Kidney capillary endothelial cell (primary cell): ENCODE measurements at regions not wholly inside any gene's neighbourhood (a gene's known extent, or its start where the extent isn't known, plus 50 kb on each side); places are given as distances from the start of the nearest gene placed in this dataset.

Experiments
- DNase-seq: peaks from one replicate; pipeline ENCODE4 v3.0.0-alpha.2; 2018; ENCODE audit warnings: low spot score

DNA sequence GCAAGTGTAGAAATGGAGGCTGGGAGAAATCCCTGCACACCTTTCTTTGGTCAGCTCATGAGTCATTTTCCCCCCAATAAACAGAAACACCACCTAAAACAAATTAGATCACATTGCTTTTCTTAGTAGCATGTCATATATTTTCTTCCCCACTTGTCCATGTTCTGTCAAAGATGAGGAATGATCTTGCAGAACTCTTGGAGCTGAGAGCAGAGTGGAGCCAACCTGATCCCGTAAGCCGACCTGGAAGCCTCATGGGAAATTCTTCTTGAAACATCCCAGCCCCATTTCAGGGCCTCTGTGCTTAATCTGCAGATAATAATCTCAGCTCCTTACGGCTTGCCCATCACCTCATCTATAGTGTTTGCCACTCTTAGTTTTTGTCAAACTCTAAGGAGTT is 284.6 kb upstream of the ELAC2 start:
- DNase-seq, result no peak

- DNase-seq, result no peak
Observed at GRCh38 chr17:13297183-13297582, 279.4 kb upstream of the ELAC2 start.

DNA sequence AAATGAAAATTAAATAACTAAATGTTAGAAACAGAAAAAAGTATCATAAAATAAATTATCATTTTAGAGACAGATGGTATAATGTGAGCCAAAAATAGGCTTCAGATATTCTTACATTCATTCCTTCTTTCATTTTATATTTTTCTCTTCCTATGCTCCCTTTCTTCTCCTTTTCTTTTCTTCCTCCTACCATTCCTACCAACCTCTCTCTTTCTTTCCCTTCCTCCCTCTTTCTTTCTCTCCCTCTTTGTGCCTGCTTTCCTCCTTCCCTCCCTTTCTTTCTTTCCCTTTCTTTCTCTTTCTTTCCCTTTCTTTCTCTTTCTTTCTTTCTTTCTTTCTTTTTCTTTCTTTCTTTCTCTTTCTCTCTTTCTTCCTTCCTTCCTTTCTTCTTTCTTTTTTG is 275.6 kb upstream of the ELAC2 start:
- no peak for DNase-seq

DNA sequence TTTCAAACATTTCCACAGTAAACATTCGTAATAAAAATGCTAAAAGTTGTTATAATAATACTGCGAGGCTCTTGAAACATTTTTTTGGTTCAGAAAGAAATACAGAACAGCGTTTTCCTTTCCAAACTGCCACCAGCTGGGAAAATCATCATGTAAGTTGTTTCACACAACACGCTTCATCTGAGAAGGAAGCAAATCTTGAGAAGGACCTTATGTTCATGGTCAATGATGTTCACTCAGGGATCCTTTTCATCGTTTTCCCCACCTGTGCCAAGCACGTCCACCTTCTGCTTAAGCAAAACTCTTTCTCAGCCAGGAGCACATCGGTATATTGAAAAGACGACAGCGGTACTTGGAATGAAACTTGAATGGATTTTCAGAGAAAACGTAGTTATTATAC is 274.5 kb upstream of the ELAC2 start:
- DNase-seq, result no peak

DNA sequence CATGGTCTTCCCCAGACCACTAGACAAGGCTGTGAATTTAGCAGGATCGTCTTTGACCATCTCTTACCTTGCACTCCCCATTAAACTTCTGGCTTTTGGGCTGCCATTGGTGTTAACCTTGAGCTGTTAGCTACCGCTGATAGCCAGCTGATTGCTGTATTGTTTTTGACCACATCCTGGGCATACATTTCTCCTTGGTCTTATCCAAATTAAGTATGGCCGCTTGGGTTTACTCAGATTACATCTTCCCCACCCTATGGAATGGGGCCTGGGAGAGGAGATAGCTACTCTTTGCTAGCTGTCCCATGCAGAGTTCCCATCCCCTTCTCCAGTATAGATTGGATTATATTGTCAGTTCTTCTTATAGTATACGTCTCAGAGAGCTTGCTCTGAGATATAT is 270.4 kb upstream of the ELAC2 start:
- DNase-seq, result no peak

DNA sequence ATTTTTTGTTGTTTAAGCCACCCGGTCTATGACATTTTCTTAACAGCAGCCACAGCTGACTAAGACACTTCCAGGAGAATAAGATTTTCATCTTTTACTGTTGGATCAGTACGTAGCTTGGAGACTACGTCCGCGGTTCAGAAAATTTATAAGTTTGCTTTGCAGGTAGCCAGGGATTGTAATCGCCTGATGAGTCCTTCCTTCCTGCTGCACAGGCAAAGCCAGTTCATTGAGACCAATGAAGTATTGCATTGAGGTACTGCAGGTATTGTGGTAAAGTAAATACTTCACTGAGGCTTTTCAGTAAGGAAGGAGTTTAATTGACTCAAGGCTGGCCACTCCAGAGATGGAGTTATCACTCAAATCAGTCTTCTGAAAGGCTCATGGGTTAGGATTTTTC is 269.4 kb upstream of the ELAC2 start:
- DNase-seq, result no peak

DNA sequence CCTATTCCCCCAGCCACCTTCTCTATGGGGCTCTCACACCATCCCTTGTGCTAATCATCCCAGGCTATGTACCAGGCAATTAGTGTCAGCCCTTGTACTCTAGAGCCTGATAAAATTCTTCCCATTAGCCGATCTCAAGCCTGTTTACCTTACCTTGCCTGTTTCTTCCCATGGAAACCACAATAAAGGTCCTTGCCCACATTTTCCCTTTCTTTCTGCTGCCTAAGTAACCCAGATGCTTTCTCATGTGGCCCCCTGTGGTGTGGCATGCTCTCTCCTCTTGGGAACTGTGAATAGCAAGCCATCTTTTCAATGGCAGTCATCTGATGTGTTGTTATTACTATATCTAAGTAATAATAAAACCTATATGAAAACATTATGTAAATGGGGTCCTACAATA is 265.8 kb upstream of the ELAC2 start:
- no peak for DNase-seq

DNA sequence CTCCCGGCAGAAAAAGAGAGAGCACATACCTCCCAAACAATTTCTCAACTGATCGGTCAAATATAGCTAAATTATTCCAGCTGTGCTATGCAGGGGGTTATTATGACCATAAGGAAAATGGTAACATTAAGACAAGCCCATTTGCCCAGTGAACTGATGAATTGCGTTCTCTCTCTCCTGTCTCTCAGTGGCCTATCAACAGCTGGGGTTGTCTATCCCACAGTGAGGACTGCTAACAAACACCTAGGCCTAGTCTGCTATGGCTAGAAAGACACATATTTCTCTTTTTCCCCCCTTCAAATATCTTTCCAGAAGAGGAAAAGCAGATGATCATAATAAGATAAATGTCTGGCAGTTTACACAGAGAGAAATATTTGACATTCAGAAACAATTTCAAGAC is 263.8 kb upstream of the ELAC2 start:
- no peak for DNase-seq

GRCh38 chr17:13273806-13274205 is 256.0 kb upstream of the ELAC2 start:
- DNase-seq, result no peak

DNA sequence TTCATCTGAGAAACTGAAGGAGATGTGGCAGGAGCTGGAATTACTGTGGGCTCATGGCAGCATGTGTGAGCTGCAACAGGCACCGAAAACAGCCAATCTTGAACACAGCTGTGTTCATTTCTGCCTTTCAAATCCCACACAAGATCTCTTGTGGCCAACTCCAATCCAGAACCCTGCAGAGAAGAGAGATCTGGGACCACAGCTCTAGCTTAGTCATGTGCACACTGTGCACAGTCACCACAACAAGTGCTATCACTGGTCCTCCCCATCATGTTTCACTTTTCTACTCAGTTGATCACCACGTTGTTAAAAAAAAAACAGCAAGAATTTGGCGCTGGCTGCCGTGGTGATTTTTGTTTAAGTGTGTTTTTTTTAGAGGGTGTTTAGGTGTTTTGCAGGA is 254.5 kb upstream of the ELAC2 start:
- DNase-seq, result no peak

GRCh38 chr17:13268791-13269595 is 251.2 kb upstream of the ELAC2 start:
- no peak for DNase-seq

DNA sequence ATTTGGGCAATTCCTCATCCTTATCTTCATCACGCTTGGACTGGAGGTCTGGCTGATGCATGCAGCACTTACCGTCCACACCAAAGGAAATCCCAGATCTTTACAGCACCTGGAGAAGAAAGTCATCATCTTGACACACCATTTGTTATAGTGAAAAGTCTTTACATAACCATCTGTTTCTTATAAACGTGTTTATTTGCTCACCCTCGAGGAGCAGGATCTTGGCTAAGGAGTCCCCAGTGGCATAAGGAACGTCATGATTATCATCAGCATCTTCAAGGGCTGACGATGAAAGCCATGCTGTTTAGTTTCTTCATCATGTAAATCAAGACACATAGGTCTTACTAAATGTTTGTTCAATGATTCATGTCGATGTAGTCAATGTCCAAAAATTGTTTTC is 248.8 kb upstream of the ELAC2 start:
- no peak for DNase-seq

- no peak for DNase-seq
Observed at GRCh38 chr17:13265311-13265710, 247.5 kb upstream of the ELAC2 start.

- DNase-seq, result no peak
Observed at GRCh38 chr17:13263746-13264145, 245.9 kb upstream of the ELAC2 start.

DNA sequence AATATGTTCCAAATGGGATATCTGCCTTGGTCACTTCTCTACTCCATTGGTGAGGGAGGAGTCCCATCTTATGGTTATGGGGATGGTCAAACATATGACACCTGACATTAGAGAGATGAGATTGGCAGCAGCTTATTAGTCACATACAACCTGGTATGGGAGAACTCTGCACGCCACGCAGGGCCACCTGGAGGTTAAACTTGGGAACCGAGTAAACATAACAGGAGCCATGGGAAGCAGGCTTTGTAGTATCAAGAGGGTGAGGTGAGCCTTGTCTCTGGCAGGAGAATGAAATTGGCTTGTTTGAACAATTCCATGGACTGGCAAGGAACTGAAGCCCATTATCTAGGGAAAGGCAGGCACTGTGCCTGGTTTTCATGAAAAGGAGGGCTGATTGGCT is 238.7 kb upstream of the ELAC2 start:
- no peak for DNase-seq

- no peak for DNase-seq
Observed at GRCh38 chr17:13253733-13254410, 236.0 kb upstream of the ELAC2 start.

DNA sequence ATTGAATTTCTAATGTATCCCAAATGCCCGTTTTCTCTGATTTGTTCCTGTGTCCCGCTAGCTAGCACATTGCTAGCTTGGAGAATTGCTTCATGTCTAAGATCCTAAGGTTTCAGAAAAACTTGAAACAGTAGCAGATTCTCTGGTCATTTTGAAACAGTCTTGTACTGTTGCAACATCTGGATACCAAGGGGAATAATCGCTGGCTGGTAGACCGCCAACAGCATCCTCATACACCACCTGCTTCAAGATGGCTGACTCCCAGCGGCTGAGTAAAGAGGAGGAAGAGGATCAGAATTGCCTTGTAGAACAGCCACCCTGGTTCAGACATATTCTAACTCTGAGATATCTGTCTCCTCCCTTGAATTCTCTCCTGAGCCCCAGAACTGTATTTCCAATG is 226.7 kb upstream of the ELAC2 start:
- no peak for DNase-seq

DNA sequence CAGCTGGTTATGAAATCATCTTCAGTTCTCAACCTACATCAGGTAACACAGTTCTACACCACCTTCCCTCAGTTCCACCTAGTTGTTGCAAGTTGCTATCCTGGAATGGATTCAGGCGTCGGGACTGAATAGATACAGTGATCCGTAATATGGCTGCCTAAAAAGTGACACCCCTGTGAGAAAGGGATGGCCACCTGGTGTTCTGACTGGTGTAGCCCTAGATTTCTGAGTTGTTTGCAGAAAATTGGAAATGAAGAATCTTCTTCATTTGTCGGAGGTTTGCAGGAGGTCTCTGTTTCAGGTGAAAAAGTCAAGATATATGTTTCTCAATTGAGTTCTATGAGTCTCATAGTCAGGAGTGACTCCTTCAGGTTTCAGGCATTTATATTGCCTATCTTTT is 225.8 kb upstream of the ELAC2 start:
- no peak for DNase-seq

- no peak for DNase-seq
Observed at GRCh38 chr17:13240851-13241250, 223.0 kb upstream of the ELAC2 start.

DNA sequence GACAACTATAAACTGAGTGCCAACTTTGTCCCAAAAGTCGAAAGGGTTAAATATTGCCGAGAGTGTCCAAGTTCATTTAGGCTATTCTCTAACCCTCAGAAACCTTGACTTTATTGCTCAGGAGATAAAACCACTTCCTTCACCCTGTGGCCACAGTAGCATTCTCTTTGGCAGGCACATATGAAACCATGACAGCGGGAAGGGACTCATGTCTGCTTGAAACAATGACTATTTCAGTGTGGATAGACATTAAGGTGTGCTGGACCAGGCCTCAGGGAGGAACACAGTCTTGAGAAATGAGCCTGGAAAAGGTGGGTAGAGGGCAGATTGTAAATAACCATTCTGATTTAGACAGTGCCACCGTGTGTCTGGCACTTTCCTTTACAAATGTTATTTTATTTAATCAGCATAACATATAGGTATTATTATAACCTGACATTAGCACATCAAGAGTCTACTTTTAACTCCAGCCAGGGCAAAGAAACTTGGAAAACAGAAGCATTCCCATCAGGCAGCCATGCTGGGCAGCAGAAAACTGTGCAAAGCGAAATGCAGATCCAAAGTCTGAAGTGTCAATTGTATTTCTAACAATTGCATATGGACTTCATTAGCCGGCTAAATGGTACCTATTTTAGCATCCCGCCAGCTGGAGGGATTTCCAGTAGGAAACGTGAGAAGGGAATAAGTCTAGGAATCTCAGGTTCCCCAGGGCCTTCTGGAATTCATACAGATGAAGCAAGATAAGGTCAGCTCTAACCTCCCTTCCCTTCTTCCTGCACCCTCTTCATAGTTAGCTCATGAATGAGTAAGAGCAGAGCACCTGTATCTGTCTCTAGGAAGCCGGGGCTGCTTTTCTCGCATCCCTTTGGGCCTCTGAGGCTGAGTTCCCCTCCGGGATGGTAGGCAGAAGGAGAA is 212.8 kb upstream of the ELAC2 start:
- DNase-seq, result no peak

GRCh38 chr17:13228225-13228624 is 210.4 kb upstream of the ELAC2 start:
- DNase-seq, result no peak

DNA sequence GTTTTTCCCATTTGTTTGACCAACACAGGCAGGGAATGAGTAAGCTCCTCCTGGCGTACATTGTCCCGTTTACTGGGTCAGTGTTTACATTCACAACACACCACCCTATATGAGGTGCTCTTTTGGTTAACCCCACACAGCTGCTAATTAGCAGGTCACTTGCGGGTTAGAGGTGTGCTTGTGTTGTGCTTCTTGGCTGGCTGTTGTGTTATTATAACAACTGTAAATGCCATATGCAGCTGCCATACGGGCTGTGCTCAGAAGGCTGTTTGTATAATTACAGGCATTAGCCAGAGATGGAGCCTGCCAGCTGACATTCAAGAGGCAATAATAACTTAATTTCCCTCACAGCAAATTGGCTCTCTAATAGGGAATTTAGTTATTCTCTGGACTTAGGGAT is 205.1 kb upstream of the ELAC2 start:
- DNase-seq, result no peak

GRCh38 chr17:13212860-13213259 is 195.0 kb upstream of the ELAC2 start:
- no peak for DNase-seq
